Bronchial epithelial cell (primary cell): ENCODE measurements at regions not wholly inside any gene's neighbourhood (a gene's known extent, or its start where the extent isn't known, plus 50 kb on each side); places are given as distances from the start of the nearest gene placed in this dataset.

Experiments used
- DNase-seq: peaks from one replicate; pipeline ENCODE4 v3.0.0-alpha.2; 2010; ENCODE audit warnings: low read depth
- FAIRE-seq: peaks from 2 replicates; lab custom pipeline; 2011; peaks lifted over from hg19 to GRCh38; lab: Jason Lieb, UNC
- H3K27me3 ChIP-seq: 2 replicates; pipeline ENCODE4 v1.5.1; 2011; ENCODE audit warnings: low read length; ENCODE audit not compliant: control insufficient read depth, insufficient read depth
- H3K36me3 ChIP-seq: 2 replicates; pipeline ENCODE4 v1.5.1; 2011; ENCODE audit warnings: low read length; ENCODE audit not compliant: control insufficient read depth, insufficient read depth
- H3K4me3 ChIP-seq: 2 replicates; pipeline ENCODE4 v1.5.1; 2011; ENCODE audit warnings: mild to moderate bottlenecking, low read depth, low read length, control low read depth
- TF ChIP-seq, protein P1 (sequence below): IDR thresholded peaks from 2 replicates; pipeline ENCODE4 v1.5.1; 2011; ENCODE audit warnings: mild to moderate bottlenecking, moderate library complexity, low read length, control low read depth, inconsistent platforms; ENCODE audit not compliant: insufficient read depth, severe bottlenecking

DNA sequence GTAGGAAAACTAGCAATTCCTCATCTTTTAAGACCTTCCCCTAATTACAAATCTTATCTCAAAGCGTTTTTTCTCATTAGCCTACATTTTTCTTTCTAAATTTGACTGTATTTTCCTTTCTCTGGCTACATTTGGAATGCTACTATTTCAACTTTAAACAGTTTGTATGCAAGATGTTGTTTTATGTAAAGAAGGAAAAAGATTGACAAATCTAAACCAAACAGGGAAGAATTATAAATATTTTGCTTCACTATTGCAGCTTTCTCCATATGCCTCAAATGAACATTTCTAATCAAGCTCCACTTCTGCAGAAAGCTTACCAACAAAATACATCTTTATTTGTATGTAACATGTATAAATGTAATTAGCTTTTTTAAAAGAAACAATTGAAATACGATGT, 156.2 kb downstream of the MZT1 start:
- H3K27me3 ChIP-seq, result no peaks in the 10 kb centered on the region
- FAIRE-seq, result no peak

DNA sequence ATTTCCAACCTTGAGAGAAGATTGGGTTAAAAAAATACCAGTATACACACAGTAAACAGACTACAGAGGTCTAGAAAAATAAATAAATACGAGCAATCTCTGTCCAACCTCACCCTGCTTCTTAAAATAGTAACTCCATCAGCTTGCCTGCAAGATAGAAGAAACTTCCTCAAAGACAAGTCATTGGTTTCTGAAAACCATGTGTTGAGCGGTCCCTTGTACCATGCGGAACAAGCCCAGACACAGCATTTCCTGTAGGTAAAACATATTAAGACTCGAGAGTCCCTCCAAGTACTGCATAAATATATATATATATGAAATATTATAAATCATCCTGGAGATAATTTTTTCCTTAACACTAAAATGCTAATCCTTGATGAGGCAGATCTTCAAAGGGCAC, 157.4 kb downstream of the MZT1 start:
- no peak overlapping the region for H3K4me3 ChIP-seq
- FAIRE-seq, result no peak

More for the DNA sequence above, 156.2 kb downstream of the MZT1 start:
- no peaks in the 10 kb centered on the region for H3K36me3 ChIP-seq
- TF ChIP-seq, protein P1, sequence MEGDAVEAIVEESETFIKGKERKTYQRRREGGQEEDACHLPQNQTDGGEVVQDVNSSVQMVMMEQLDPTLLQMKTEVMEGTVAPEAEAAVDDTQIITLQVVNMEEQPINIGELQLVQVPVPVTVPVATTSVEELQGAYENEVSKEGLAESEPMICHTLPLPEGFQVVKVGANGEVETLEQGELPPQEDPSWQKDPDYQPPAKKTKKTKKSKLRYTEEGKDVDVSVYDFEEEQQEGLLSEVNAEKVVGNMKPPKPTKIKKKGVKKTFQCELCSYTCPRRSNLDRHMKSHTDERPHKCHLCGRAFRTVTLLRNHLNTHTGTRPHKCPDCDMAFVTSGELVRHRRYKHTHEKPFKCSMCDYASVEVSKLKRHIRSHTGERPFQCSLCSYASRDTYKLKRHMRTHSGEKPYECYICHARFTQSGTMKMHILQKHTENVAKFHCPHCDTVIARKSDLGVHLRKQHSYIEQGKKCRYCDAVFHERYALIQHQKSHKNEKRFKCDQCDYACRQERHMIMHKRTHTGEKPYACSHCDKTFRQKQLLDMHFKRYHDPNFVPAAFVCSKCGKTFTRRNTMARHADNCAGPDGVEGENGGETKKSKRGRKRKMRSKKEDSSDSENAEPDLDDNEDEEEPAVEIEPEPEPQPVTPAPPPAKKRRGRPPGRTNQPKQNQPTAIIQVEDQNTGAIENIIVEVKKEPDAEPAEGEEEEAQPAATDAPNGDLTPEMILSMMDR, result no peak
- no peak overlapping the region for H3K4me3 ChIP-seq
- DNase-seq, result no peak

DNA sequence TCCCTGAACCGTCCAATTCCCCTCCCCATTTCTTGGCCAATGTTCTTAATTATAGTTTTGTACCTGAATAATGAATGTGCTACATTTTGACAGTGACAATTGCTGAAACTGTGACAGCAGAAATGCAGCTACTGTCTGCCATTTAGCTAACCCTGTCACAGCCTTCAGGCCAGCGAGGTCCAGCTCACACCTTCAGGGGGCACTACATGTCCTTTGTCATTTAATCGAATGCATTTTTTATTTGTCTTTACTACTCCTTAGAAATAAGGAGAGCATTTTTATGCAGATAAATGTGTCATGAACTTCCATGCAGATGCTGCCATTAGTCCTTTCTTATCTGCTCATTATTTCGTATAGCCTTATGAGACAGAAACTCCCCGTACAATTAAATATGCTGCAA, 159.9 kb downstream of the MZT1 start:
- no peak for FAIRE-seq
- H3K27me3 ChIP-seq, result no peaks in the 10 kb centered on the region
- TF ChIP-seq, protein P1, result no peak
- no peak for DNase-seq
- H3K4me3 ChIP-seq, result no peak overlapping the region
- no peaks in the 10 kb centered on the region for H3K36me3 ChIP-seq

More for the DNA sequence above, 157.4 kb downstream of the MZT1 start:
- peak; percentile 7 for DNase-seq
- Histone ChIP-seq H3K27me3 (no peaks in the 10 kb centered on the region), H3K36me3 (no peaks in the 10 kb centered on the region)
- TF ChIP-seq, protein P1, result no peak

DNA sequence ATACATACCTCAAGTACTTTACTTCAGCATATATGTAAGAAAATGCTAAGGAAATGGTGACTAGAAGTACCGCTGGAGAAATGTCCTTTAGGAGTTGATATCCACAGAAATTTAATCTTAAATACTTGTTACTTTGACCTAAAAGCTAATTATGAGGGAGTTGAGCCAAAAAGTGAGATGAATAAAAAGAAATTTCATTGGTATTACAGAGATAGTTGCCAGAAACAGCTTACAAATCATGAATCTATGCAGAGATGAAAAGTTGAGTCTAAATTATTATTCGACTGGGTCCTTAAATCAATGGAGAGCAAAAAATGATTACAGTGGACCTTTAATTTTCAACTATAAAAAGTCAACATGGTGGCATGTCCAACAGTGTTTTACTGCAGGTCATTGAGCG, 160.9 kb downstream of the MZT1 start:
- no peaks in the 10 kb centered on the region for H3K27me3 ChIP-seq
- no peaks in the 10 kb centered on the region for H3K36me3 ChIP-seq
- TF ChIP-seq, protein P1, result no peak
- FAIRE-seq (no peak), DNase-seq (no peak)
- no peak overlapping the region for H3K4me3 ChIP-seq

DNA sequence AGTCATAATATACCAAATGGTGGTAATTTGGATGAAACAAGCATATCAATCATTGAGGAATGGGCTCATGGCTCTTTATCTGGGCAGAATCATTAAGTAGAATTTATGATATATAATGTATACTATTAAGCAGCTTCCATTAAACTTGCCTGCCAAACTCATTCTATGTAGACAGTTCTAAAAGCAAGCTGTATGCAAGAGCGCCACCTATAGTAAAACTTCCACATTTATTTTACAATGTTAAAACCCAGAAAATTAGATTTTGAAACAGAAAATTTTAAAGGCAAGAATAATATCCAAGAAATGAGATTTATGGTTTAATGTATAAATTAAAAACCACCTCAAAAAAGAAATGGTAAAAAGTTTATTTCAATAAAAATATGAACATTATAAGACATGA, 161.5 kb downstream of the MZT1 start:
- TF ChIP-seq, protein P1, result peak; percentile 37
- H3K27me3 ChIP-seq, result no peaks in the 10 kb centered on the region
- DNase-seq (peak; percentile 40), FAIRE-seq (no peak)
- H3K36me3 ChIP-seq, result no peaks in the 10 kb centered on the region
- H3K4me3 ChIP-seq, result no peak overlapping the region

DNA sequence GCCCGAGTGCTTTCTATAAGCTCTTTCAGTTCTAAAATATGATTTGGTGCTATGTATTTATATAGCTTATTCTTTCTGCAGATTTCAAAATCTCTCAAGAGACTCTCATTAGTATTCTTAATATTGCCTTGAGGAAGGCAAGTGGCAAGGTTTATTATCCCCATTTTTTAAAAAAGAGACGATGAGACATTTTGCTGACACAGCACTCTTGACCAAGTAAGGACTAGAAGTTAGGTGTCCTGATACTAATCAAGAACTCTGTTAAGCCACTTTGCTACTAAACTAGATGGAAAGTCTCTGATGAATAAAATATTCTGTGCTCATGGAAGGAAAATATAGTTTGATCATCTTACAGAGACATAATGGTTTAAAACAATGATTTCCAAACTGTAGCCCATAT, 164.7 kb downstream of the MZT1 start:
- Histone ChIP-seq H3K4me3 (no peak overlapping the region), H3K27me3 (no peaks in the 10 kb centered on the region), H3K36me3 (no peaks in the 10 kb centered on the region)
- TF ChIP-seq, protein P1, result no peak
- no peak for DNase-seq
- FAIRE-seq, result no peak
